Hematopoietic multipotent progenitor cell (in vitro differentiated cells): ENCODE measurements at regions not wholly inside any gene's neighbourhood (a gene's known extent, or its start where the extent isn't known, plus 50 kb on each side); places are given as distances from the start of the nearest gene placed in this dataset.

ENCODE experiments used
- DNase-seq, 3 donors: peaks; one replicate each; pipeline ENCODE4 v3.0.0-alpha.2; 2011 to 2015; ENCODE audit warnings: low read depth in 2 of 3, low spot score in 2 of 3

DNA sequence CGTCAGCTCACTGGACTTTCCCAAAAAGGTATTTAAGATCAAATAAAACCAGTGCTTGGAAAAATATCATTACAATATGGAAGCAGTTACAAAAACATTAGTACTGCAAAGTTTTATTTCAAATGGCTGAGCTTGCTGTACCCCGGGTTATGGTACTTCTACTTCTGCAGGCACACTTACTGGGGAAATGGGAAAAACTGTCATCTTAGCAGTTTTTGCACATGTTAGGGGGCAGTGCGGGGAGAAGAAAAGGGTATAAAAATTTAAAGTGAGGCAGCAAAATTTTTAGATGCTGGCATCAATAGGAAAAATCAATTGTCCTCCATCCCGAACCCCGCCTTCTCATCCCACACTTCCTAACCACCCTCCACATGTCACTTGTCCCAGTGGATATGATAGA is 133.4 kb downstream of the ATG4C start:
- DNase-seq: no peak

- no peak for DNase-seq
These were observed 133.9 kb downstream of the ATG4C start for GRCh38 chr1:62917805-62918204.

DNA sequence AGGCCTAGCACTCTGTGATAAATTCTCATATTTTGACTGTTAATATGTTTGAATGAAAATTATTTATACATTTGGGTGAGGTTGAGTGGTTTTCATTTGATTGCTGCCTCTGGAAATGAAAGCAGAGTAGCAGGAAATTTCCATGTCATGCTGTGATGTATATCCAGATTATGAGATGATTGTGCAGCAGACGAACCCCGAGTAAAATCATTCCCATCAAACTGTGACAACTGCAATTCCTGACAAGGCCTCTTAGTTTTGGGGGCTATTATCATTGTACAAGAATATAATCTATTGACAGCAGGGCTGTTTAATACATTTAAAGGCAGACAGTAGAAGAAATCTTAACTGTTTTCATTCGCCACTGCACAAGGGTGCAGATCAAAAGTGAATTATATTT is 134.8 kb downstream of the ATG4C start:
- DNase-seq: no peak

DNA sequence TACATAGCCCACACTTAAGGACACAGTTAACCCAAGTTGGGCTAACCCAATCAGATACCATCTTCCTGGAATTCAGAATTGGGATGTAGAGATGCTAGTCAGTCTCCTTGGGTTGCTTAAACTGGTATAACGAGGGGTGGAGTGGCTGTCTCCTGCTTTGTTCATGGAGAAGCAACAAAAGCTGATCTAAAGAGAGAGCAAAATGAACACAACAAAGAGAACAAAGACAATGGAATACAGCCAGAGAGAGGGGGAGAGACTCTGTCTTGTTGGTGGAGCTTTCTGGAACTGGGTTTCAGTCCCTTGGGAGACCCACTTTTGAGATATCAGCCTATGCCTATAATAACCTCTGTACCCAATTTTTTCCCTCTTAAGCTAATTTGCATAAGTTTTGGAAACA is 138.1 kb downstream of the ATG4C start:
- no peak for DNase-seq

- DNase-seq: no peak
These were observed 141.3 kb downstream of the ATG4C start for GRCh38 chr1:62924983-62925790.

DNA sequence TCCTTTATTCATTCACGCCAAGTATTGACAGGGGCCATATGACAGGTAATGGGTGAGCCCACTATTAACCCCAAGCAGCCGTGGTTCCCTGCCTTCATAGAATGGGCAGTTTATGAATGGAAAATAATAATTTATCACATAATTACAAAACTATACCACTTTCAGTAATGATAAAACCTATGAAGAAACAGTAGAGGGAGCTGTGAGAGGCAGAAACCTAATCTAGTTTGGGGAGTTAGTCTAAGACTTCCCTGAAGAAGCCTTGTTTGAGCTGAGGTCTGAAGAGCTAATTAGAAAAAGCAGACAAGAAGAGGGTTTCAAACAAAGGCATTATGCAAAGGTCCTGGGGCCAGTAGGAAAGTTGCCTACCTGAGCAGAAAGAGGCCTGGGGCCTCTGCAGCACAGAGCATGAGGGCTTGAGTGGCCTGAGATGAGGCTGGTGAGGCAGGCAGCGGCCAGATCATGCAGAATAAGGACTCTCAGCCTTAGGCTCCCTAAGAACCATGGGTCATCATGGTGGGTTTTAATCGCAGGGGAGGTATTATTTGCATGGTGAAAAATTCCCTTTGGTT is 142.8 kb downstream of the ATG4C start:
- DNase-seq: no peak

DNA sequence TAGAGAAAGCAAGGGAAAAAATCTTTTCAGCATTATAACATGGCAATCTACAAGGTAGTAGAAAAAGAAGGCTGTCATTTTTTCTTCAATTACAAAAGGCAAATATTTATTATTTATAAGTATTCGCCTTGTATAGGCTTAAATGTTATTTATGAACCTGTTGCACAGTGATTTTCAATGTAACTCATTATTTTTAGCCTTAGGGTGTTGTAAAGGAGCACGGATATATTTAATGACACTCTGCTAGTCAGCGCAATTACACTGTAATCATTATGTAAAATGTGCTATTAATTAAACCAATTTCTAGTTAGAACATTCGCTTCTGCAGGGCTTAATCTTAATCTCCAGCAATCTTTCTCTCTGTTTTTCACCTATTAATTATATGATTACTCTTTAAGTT is 145.0 kb downstream of the ATG4C start:
- DNase-seq: no peak

GRCh38 chr1:62937634-62938296 is 153.8 kb downstream of the ATG4C start:
- DNase-seq: no peak

DNA sequence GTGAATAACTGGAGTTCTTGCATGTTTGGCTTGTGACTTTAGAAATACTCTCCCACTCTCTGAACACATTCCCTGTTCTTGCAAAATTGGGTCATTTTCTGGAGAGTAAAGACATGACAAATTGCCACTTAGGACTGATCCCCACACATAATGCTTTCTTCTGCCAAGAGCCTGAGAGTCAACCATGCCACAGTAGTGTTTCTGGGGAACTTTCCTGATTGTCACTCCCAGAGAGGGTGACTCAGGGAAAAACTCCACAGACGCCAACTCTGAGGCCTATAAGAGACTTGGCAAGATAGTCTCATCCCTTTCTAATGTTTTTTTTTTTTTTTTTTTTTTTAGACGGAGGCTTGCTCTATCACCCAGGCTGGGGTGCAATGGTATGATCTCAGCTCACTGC is 157.8 kb downstream of the ATG4C start:
- no peak for DNase-seq

GRCh38 chr1:62946511-62946910 is 162.6 kb downstream of the ATG4C start:
- no peak for DNase-seq

DNA sequence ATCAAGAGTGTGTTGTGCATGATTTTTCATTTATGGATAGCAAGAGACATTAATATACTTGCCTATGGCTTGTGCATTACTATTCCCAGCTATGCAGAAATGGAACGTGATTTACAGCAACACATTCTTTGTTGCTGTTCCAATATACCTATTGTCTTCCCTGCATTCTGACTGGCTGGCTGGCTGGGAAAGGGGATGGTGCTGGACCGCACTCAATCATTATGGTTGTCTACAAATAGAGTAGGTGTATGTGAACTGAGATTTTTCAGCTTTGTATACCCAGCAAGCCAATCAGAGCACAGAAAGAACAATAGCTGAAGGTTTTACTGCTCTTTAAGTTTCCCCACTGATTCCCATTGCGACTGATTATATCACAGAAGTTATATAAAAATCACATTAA is 167.5 kb downstream of the ATG4C start:
- DNase-seq: no peak

- DNase-seq: no peak
These were observed 168.7 kb downstream of the ATG4C start for GRCh38 chr1:62952596-62952995.

DNA sequence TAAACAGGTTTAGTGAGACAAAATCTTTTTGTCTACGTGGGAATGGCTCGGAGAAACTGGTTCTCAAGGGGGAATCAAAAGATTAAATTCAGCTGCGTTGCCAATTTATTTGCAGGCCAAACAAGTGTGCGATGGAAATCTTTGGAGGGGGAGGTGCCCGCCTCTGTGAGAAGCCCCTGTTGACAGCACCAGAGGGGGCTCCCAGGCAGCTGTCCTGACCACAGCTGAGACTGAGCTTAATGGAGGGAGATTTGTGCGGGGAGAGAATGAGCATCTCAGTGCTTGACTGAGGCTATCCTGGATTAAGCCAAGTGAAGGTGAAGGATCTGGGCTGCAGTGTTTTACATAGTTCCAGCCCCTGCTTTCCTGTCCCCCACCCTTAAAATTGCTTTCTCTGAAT is 169.7 kb downstream of the ATG4C start:
- DNase-seq: no peak

- DNase-seq: no peak
These were observed 170.8 kb downstream of the ATG4C start for GRCh38 chr1:62954758-62955157.

- no peak for DNase-seq
These were observed 171.7 kb downstream of the ATG4C start for GRCh38 chr1:62955666-62956065.

DNA sequence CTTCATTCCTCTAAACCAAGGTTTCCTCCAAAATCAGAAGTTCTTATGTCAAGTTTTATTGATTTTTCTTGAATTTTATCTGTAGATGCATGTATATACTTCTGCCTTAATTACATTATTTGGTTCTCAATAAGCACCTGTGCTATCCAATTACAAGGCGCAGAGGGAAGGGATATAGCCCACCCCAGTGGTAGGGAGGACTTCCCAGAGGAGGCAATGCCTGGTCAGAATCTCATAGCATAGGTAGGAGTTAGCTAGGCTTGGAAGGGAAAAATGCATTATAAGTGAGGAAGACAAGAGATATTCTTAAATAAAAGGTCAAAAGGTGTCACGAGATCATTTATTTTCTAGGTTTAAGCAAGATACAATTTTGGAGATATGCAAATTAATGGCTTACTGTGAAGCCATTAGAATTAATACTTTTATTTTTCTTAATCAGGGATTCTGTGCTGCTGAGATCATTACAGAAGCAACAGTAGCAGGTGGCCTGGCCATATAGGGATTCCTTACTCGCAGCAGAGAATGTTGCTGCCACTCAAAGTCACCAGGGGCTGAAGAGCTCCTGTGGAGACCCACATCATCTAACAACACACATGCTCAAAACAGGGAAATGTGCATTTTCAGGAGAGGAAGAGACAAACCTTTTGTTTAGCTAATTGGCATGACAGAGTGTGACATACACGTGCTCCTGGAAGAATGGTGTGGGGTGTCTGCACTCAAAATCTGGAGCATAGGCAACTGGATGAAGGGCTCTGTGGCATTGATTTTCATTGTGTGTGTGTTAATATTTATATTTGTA is 178.3 kb downstream of the ATG4C start:
- no peak for DNase-seq

DNA sequence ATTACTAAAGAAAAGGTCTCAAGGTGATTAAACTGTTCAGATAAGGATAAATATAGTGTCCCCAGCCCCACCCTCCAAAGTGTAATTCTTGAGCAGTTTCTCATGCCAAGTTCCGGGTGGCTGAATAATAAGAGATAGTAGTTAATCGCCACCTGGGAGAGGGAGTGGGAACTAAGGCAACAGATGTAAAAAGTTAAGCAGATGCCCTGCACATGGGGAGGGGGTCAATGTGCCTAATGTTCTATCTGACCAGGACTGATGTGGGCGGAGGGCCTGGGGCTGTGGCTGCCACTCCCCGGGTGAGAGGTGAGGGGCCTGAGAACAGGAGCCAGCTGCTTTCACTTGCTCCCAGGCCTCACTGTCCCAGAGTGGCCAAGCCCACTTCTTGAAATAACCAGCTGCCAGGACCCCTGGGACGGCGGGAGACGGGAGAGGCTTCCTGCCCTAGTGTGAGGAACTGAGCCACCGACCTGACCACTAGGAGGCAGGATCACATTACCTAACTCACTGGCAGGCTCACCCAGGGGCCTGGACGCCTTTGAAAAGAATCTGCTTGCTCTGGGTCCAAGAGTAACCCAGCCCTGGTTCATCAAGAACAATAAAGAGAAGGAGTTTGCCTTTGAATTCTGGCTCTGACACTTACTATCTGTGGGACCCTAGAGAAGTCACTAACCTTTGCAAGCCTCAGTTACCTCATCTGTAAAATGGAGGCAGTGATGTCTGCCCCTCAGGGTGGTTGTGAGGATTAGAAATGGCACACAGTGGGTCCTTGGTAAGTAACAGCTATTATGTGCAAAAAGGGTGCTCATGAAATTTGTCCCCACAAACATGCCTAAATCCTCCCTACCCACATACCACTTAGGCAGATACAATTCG is 179.2 kb downstream of the ATG4C start:
- DNase-seq: peak in 2 of 3 donors; percentile 24 to 64

- DNase-seq: no peak
These were observed 180.2 kb downstream of the ATG4C start for GRCh38 chr1:62964141-62964540.

- no peak for DNase-seq
These were observed 183.1 kb downstream of the ATG4C start for GRCh38 chr1:62967031-62967430.

GRCh38 chr1:62977366-62977765 is 193.4 kb downstream of the ATG4C start:
- DNase-seq: no peak
